GM23338 (cell line): ENCODE measurements at regions not wholly inside any gene's neighbourhood (a gene's known extent, or its start where the extent isn't known, plus 50 kb on each side); places are given as distances from the start of the nearest gene placed in this dataset.

Experiments used
- ATAC-seq: fragments of 200-7000 bp; cut with Tn5 transposase; 3 replicates; pipeline ENCODE4 v1.9.1; 2020
- DNase-seq: peaks from one replicate; pipeline ENCODE4 v3.0.0-alpha.2; 2015; ENCODE audit warnings: low spot score
- H2AFZ ChIP-seq: fragments of 200-600 bp; sonication (generic); 2 replicates; pipeline ENCODE4 v1.8.0; 2016; ENCODE audit warnings: antibody characterized with exemption, mild to moderate bottlenecking, moderate library complexity
- H3F3A ChIP-seq: fragments of 200-600 bp; sonication (generic); replicated peaks from 2 replicates; pipeline ENCODE4 v1.8.0; 2017; ENCODE audit warnings: antibody characterized with exemption, mixed run types, low read depth
- H3K27ac ChIP-seq: fragments of 200-600 bp; sonication (generic); 2 replicates; pipeline ENCODE4 v1.6.1; 2016; ENCODE audit warnings: low read depth
- H3K27me3 ChIP-seq: fragments of 200-600 bp; sonication (generic); 2 replicates; pipeline ENCODE4 v1.8.0; 2016; ENCODE audit warnings: mild to moderate bottlenecking, mixed run types, moderate library complexity; ENCODE audit not compliant: insufficient read depth
- H3K36me3 ChIP-seq: fragments of 200-600 bp; sonication (generic); 2 replicates; pipeline ENCODE4 v1.8.0; 2016; ENCODE audit warnings: mild to moderate bottlenecking; ENCODE audit not compliant: insufficient read depth
- H3K4me1 ChIP-seq: fragments of 200-600 bp; sonication (generic); 2 replicates; pipeline ENCODE4 v1.8.0; 2016; ENCODE audit warnings: mild to moderate bottlenecking, moderate library complexity; ENCODE audit not compliant: insufficient read depth
- H3K4me2 ChIP-seq: fragments of 200-600 bp; sonication (generic); 2 replicates; pipeline ENCODE4 v1.7.1; 2017; ENCODE audit warnings: mixed run types
- H3K4me3 ChIP-seq: fragments of 200-600 bp; sonication (generic); 2 replicates; pipeline ENCODE4 v1.6.1; 2016; ENCODE audit warnings: mixed run types
- H3K79me2 ChIP-seq: fragments of 200-600 bp; sonication (generic); replicated peaks from 2 replicates; pipeline ENCODE4 v1.8.0; 2017; ENCODE audit warnings: mild to moderate bottlenecking; ENCODE audit not compliant: insufficient read depth
- H3K9me2 ChIP-seq: fragments of 200-600 bp; sonication (generic); 2 replicates; pipeline ENCODE4 v1.8.0; 2017; ENCODE audit not compliant: insufficient read depth
- H4K20me1 ChIP-seq: fragments of 200-600 bp; sonication (generic); replicated peaks from 2 replicates; pipeline ENCODE4 v1.8.0; 2017; ENCODE audit warnings: mild to moderate bottlenecking; ENCODE audit not compliant: insufficient read depth
- H3K27ac Mint-ChIP-seq: 2 replicates; pipeline ENCODE4 v1.8.0; 2020; ENCODE audit warnings: inconsistent platforms, mild to moderate bottlenecking, moderate library complexity, mixed read lengths
- H3K27me3 Mint-ChIP-seq: 3 replicates; pipeline ENCODE4 v1.8.0; 2022; ENCODE audit warnings: low read depth, mild to moderate bottlenecking, moderate library complexity, mixed read lengths, inconsistent platforms; ENCODE audit not compliant: insufficient read depth, poor library complexity
- H3K36me3 Mint-ChIP-seq: 3 replicates; pipeline ENCODE4 v1.8.0; 2021; ENCODE audit warnings: low read depth, mild to moderate bottlenecking, inconsistent platforms, moderate library complexity, mixed read lengths
- H3K4me1 Mint-ChIP-seq: 3 replicates; pipeline ENCODE4 v1.8.0; 2020; ENCODE audit warnings: mild to moderate bottlenecking, inconsistent platforms, mixed read lengths
- H3K4me3 Mint-ChIP-seq: 3 replicates; pipeline ENCODE4 v1.8.0; 2021; ENCODE audit warnings: moderate library complexity, mild to moderate bottlenecking, inconsistent platforms, mixed read lengths
- H3K9me3 Mint-ChIP-seq: 3 replicates; pipeline ENCODE4 v1.8.0; 2020; ENCODE audit warnings: moderate library complexity, mild to moderate bottlenecking, inconsistent platforms, mixed read lengths
- CREB1 ChIP-seq: fragments of 250-450 bp; sonication (Bioruptor Pico); IDR thresholded peaks from 2 replicates; pipeline ENCODE4 v1.5.0; 2020; ENCODE audit warnings: low read depth, mild to moderate bottlenecking, moderate library complexity
- EZH2 ChIP-seq: fragments of 200-600 bp; sonication (generic); IDR thresholded peaks from one replicate; pipeline ENCODE4 v1.8.0; 2017; ENCODE audit warnings: antibody characterized with exemption, mild to moderate bottlenecking, low read depth; ENCODE audit not compliant: unreplicated experiment
- EZH2phosphoT487 ChIP-seq: fragments of 200-600 bp; sonication (generic); IDR thresholded peaks from one replicate; pipeline ENCODE4 v1.8.1; 2018; ENCODE audit warnings: antibody characterized with exemption; ENCODE audit not compliant: unreplicated experiment
- JUNB ChIP-seq: IDR thresholded peaks from one replicate; pipeline ENCODE4 v1.6.1; 2016; ENCODE audit warnings: antibody characterized with exemption; ENCODE audit not compliant: unreplicated experiment
- NANOG ChIP-seq: IDR thresholded peaks from 2 replicates; pipeline ENCODE4 v1.6.1; 2016; ENCODE audit warnings: antibody characterized with exemption, borderline replicate concordance
- POLR2AphosphoS5 ChIP-seq: IDR thresholded peaks from 2 replicates; pipeline ENCODE4 v1.6.1; 2016; ENCODE audit warnings: antibody characterized with exemption, low read depth
- STAT1 ChIP-seq: IDR thresholded peaks from one replicate; pipeline ENCODE4 v1.6.1; 2016; ENCODE audit warnings: antibody characterized with exemption; ENCODE audit not compliant: unreplicated experiment
- ZNF114 ChIP-seq: fragments of 250-450 bp; sonication (Bioruptor Pico); IDR thresholded peaks from 2 replicates; pipeline ENCODE4 v1.5.0; 2020; ENCODE audit warnings: mild to moderate bottlenecking, moderate library complexity
- ZNF331 ChIP-seq: fragments of 250-450 bp; sonication (Bioruptor Pico); IDR thresholded peaks from 2 replicates; pipeline ENCODE4 v1.5.0; 2020; ENCODE audit warnings: low read depth, mild to moderate bottlenecking, moderate library complexity
- TF ChIP-seq, protein P1 (sequence below): fragments of 250-450 bp; sonication (Bioruptor Pico); IDR thresholded peaks from 2 replicates; pipeline ENCODE4 v1.5.0; 2020; ENCODE audit warnings: mild to moderate bottlenecking, moderate library complexity
- TF ChIP-seq, protein P2 (sequence below): IDR thresholded peaks from one replicate; pipeline ENCODE4 v1.6.1; 2018; ENCODE audit warnings: antibody characterized with exemption; ENCODE audit not compliant: unreplicated experiment
- TF ChIP-seq, protein P3 (sequence below), 2 experiments: fragments of 200-600 bp in 1 of 2; sonication (generic) in 1 of 2; conservative IDR thresholded peaks; 2 replicates each; pipeline versions ENCODE4 v1.5.1 to v1.6.1; 2016 to 2017; ENCODE audit warnings: antibody characterized with exemption in 2 of 2, low read depth in 2 of 2, mild to moderate bottlenecking in 2 of 2, moderate library complexity in 1 of 2
- TF ChIP-seq, protein P4 (sequence below): IDR thresholded peaks from 2 replicates; pipeline ENCODE4 v1.6.1; 2016; ENCODE audit warnings: antibody characterized with exemption

DNA sequence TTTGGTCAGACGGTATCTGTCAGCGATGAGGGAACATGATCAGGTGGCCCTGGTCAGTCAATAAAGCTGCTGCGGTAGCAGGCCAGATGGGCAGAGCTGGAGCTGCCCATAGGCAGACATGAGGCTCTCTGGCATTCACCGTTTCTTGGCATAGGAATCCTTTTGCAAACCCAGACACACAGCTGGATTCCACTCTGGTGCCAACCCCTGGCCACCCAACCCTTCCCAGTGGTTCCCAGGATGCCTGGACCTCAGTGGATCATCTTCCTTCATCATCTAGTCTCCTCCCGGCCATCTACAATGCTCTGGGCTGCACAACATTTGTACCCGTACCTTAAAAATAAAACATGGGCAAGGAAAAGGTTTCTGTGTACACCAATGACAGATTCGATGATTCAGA, 68.3 kb upstream of the ACTRT2 start:
- H3K36me3 Mint-ChIP-seq: peaks cover 20% of the 10 kb centered on the region; the same call in 2 of the 3 replicates
- H3K79me2 ChIP-seq: no peaks in the 10 kb centered on the region
- DNase-seq (no peak), ATAC-seq (no peak)
- no peak overlapping the region for H2AFZ ChIP-seq
- H3K36me3 ChIP-seq: no peaks in the 10 kb centered on the region
- H3K9me2 ChIP-seq: no peaks in the 10 kb centered on the region
- no peaks in the 10 kb centered on the region for H3F3A ChIP-seq
- H3K4me1 Mint-ChIP-seq: no peaks in the 10 kb centered on the region
- no peaks in the 10 kb centered on the region for H3K4me1 ChIP-seq
- no peaks in the 10 kb centered on the region for H3K27me3 ChIP-seq
- TF ChIP-seq, protein P1, sequence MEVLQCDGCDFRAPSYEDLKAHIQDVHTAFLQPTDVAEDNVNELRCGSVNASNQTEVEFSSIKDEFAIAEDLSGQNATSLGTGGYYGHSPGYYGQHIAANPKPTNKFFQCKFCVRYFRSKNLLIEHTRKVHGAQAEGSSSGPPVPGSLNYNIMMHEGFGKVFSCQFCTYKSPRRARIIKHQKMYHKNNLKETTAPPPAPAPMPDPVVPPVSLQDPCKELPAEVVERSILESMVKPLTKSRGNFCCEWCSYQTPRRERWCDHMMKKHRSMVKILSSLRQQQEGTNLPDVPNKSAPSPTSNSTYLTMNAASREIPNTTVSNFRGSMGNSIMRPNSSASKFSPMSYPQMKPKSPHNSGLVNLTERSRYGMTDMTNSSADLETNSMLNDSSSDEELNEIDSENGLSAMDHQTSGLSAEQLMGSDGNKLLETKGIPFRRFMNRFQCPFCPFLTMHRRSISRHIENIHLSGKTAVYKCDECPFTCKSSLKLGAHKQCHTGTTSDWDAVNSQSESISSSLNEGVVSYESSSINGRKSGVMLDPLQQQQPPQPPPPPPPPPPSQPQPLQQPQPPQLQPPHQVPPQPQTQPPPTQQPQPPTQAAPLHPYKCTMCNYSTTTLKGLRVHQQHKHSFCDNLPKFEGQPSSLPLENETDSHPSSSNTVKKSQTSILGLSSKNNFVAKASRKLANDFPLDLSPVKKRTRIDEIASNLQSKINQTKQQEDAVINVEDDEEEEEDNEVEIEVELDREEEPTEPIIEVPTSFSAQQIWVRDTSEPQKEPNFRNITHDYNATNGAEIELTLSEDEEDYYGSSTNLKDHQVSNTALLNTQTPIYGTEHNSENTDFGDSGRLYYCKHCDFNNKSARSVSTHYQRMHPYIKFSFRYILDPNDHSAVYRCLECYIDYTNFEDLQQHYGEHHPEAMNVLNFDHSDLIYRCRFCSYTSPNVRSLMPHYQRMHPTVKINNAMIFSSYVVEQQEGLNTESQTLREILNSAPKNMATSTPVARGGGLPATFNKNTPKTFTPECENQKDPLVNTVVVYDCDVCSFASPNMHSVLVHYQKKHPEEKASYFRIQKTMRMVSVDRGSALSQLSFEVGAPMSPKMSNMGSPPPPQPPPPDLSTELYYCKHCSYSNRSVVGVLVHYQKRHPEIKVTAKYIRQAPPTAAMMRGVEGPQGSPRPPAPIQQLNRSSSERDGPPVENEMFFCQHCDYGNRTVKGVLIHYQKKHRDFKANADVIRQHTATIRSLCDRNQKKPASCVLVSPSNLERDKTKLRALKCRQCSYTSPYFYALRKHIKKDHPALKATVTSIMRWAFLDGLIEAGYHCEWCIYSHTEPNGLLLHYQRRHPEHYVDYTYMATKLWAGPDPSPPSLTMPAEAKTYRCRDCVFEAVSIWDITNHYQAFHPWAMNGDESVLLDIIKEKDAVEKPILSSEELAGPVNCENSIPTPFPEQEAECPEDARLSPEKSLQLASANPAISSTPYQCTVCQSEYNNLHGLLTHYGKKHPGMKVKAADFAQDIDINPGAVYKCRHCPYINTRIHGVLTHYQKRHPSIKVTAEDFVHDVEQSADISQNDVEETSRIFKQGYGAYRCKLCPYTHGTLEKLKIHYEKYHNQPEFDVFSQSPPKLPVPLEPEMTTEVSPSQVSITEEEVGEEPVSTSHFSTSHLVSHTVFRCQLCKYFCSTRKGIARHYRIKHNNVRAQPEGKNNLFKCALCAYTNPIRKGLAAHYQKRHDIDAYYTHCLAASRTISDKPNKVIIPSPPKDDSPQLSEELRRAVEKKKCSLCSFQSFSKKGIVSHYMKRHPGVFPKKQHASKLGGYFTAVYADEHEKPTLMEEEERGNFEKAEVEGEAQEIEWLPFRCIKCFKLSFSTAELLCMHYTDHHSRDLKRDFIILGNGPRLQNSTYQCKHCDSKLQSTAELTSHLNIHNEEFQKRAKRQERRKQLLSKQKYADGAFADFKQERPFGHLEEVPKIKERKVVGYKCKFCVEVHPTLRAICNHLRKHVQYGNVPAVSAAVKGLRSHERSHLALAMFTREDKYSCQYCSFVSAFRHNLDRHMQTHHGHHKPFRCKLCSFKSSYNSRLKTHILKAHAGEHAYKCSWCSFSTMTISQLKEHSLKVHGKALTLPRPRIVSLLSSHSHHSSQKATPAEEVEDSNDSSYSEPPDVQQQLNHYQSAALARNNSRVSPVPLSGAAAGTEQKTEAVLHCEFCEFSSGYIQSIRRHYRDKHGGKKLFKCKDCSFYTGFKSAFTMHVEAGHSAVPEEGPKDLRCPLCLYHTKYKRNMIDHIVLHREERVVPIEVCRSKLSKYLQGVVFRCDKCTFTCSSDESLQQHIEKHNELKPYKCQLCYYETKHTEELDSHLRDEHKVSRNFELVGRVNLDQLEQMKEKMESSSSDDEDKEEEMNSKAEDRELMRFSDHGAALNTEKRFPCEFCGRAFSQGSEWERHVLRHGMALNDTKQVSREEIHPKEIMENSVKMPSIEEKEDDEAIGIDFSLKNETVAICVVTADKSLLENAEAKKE: no peak
- TF ChIP-seq JUNB (no peak), ZNF331 (no peak), NANOG (no peak), EZH2 (no peak), CREB1 (no peak), STAT1 (no peak), POLR2AphosphoS5 (no peak), EZH2phosphoT487 (no peak), ZNF114 (no peak)
- TF ChIP-seq, protein P2, sequence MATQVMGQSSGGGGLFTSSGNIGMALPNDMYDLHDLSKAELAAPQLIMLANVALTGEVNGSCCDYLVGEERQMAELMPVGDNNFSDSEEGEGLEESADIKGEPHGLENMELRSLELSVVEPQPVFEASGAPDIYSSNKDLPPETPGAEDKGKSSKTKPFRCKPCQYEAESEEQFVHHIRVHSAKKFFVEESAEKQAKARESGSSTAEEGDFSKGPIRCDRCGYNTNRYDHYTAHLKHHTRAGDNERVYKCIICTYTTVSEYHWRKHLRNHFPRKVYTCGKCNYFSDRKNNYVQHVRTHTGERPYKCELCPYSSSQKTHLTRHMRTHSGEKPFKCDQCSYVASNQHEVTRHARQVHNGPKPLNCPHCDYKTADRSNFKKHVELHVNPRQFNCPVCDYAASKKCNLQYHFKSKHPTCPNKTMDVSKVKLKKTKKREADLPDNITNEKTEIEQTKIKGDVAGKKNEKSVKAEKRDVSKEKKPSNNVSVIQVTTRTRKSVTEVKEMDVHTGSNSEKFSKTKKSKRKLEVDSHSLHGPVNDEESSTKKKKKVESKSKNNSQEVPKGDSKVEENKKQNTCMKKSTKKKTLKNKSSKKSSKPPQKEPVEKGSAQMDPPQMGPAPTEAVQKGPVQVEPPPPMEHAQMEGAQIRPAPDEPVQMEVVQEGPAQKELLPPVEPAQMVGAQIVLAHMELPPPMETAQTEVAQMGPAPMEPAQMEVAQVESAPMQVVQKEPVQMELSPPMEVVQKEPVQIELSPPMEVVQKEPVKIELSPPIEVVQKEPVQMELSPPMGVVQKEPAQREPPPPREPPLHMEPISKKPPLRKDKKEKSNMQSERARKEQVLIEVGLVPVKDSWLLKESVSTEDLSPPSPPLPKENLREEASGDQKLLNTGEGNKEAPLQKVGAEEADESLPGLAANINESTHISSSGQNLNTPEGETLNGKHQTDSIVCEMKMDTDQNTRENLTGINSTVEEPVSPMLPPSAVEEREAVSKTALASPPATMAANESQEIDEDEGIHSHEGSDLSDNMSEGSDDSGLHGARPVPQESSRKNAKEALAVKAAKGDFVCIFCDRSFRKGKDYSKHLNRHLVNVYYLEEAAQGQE: no peak
- TF ChIP-seq, protein P3, sequence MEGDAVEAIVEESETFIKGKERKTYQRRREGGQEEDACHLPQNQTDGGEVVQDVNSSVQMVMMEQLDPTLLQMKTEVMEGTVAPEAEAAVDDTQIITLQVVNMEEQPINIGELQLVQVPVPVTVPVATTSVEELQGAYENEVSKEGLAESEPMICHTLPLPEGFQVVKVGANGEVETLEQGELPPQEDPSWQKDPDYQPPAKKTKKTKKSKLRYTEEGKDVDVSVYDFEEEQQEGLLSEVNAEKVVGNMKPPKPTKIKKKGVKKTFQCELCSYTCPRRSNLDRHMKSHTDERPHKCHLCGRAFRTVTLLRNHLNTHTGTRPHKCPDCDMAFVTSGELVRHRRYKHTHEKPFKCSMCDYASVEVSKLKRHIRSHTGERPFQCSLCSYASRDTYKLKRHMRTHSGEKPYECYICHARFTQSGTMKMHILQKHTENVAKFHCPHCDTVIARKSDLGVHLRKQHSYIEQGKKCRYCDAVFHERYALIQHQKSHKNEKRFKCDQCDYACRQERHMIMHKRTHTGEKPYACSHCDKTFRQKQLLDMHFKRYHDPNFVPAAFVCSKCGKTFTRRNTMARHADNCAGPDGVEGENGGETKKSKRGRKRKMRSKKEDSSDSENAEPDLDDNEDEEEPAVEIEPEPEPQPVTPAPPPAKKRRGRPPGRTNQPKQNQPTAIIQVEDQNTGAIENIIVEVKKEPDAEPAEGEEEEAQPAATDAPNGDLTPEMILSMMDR (conservative IDR thresholded peaks at IDR 0.05; ENCODE audit: low read depth in 2 of 2): no peak
- TF ChIP-seq, protein P4, sequence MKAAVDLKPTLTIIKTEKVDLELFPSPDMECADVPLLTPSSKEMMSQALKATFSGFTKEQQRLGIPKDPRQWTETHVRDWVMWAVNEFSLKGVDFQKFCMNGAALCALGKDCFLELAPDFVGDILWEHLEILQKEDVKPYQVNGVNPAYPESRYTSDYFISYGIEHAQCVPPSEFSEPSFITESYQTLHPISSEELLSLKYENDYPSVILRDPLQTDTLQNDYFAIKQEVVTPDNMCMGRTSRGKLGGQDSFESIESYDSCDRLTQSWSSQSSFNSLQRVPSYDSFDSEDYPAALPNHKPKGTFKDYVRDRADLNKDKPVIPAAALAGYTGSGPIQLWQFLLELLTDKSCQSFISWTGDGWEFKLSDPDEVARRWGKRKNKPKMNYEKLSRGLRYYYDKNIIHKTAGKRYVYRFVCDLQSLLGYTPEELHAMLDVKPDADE: no peak
- no peak overlapping the region for H3K4me3 Mint-ChIP-seq
- no peaks in the 10 kb centered on the region for H4K20me1 ChIP-seq
- H3K4me3 ChIP-seq: no peak overlapping the region
- H3K4me2 ChIP-seq: no peak overlapping the region
- H3K27me3 Mint-ChIP-seq: no peaks in the 10 kb centered on the region
- H3K9me3 Mint-ChIP-seq: peaks cover 86% of the 10 kb centered on the region
- H3K27ac ChIP-seq: no peak overlapping the region
- no peak overlapping the region for H3K27ac Mint-ChIP-seq
